Vagina (tissue), 2 donors: ENCODE measurements at regions not wholly inside any gene's neighbourhood (a gene's known extent, or its start where the extent isn't known, plus 50 kb on each side); places are given as distances from the start of the nearest gene placed in this dataset.

Experiments
- DNase-seq, 2 donors: peaks; one replicate each; pipeline ENCODE4 v3.0.0-alpha.2; 2017; ENCODE audit errors: extremely low spot score in 2 of 2
- H3K27ac ChIP-seq: fragments of 200-600 bp; sonication (generic); one replicate; pipeline ENCODE4 v1.5.1; 2019
- H3K27me3 ChIP-seq: fragments of 200-600 bp; sonication (generic); one replicate; pipeline ENCODE4 v1.5.1; 2019
- H3K36me3 ChIP-seq, 2 donors: fragments of 200-600 bp; sonication (generic); one replicate each; pipeline ENCODE4 v1.5.1; 2017 to 2019
- H3K4me1 ChIP-seq: fragments of 200-600 bp; sonication (generic); one replicate; pipeline ENCODE4 v1.5.1; 2019
- H3K4me3 ChIP-seq, 2 donors: fragments of 200-600 bp; sonication (generic); 1 replicate in 1 of 2; 2 replicates in 1 of 2; pipeline ENCODE4 v1.5.1; 2016 to 2019
- H3K9me3 ChIP-seq: fragments of 200-600 bp; sonication (generic); one replicate; pipeline ENCODE4 v1.5.1; 2019
- CTCF ChIP-seq, 3 experiments: fragments of 450-650 bp in 2 of 3; fragments of 200-600 bp in 1 of 3; sonication (generic) in 1 of 3; IDR thresholded peaks; one replicate each; pipeline ENCODE4 v1.5.1; 2017 to 2019; ENCODE audit warnings: antibody characterized with exemption in 3 of 3, mild to moderate bottlenecking in 2 of 3, moderate library complexity in 2 of 3
- POLR2A ChIP-seq, 2 donors: fragments of 450-650 bp; IDR thresholded peaks; one replicate each; pipeline ENCODE4 v1.6.1; 2017; ENCODE audit warnings: antibody characterized with exemption in 2 of 2, mild to moderate bottlenecking in 2 of 2, moderate library complexity in 2 of 2
- POLR2AphosphoS5 ChIP-seq, 2 donors: sonication (generic); formaldehyde crosslinking; IDR thresholded peaks; one replicate each; pipeline ENCODE4 v1.9.0; 2017; ENCODE audit warnings: antibody characterized with exemption in 2 of 2, mild to moderate bottlenecking in 2 of 2, low read depth in 1 of 2; ENCODE audit not compliant: insufficient read depth in 1 of 2
- intact Hi-C: fragments of 100-400 bp; cut with DNase I; formaldehyde crosslinking; loops from one replicate; pipeline ENCODE4 v1.15.1; 2023

DNA sequence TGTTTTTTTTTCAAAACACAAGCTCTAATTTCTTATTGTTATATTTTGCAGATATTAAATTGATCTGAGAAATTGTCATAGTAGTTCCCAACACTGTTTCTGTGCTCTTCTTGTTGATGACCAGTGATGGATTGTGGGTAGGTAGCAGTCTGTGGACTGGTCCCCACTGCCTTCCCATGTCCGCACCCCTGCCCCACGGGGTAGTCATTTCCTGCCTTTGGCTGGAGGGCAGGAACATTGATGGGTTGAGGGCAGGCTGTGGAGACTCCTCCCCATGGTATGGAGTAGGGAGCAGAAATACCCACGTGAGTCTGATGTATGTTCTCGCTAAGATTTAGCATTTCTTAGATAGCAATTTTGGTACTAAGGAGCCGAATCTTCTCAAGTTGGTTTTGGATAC, 762.0 kb downstream of the CDH8 start:
- Histone ChIP-seq H3K27me3 (no peaks in the 10 kb centered on the region), H3K36me3 (no peaks in the 10 kb centered on the region), H3K4me1 (no peaks in the 10 kb centered on the region), H3K9me3 (no peaks in the 10 kb centered on the region), H3K27ac (no peak overlapping the region), H3K4me3 (no peak overlapping the region)
- intact Hi-C loops, result no loop called here
- TF ChIP-seq POLR2A (IDR thresholded peaks at IDR 0.05), result no peak
- no peak for TF ChIP-seq CTCF (IDR thresholded peaks at IDR 0.05)
- no peak for TF ChIP-seq POLR2AphosphoS5 (IDR thresholded peaks at IDR 0.05; ENCODE audit: insufficient read depth in 1 of 2, low read depth in 1 of 2)
- no peak for DNase-seq

DNA sequence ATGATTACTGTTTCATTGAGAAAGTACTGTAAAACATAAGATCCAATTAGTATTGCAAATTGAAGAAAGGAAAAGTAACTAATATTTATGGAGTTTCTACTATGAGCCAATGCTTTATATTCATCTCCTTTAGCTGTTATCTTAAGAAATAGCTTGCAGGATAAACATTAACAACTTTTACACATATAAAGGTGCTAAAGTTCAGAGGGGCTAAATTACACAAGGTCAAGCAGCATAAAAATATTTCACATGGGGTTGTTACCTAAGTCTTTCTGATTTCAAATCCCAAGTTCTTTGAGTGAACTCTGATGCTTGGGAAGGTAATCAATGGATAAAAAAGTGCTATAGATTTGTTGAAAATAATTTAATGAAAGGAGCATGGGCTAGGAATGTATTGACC, 765.5 kb downstream of the CDH8 start:
- H3K27me3 ChIP-seq, result no peaks in the 10 kb centered on the region
- H3K4me1 ChIP-seq, result no peaks in the 10 kb centered on the region
- intact Hi-C loops, result no loop called here
- TF ChIP-seq CTCF (IDR thresholded peaks at IDR 0.05) (no peak), POLR2AphosphoS5 (IDR thresholded peaks at IDR 0.05; ENCODE audit: insufficient read depth in 1 of 2, low read depth in 1 of 2) (no peak)
- H3K9me3 ChIP-seq, result no peaks in the 10 kb centered on the region
- H3K27ac ChIP-seq, result no peak overlapping the region
- H3K4me3 ChIP-seq, result no peak overlapping the region
- no peaks in the 10 kb centered on the region for H3K36me3 ChIP-seq
- no peak for DNase-seq

DNA sequence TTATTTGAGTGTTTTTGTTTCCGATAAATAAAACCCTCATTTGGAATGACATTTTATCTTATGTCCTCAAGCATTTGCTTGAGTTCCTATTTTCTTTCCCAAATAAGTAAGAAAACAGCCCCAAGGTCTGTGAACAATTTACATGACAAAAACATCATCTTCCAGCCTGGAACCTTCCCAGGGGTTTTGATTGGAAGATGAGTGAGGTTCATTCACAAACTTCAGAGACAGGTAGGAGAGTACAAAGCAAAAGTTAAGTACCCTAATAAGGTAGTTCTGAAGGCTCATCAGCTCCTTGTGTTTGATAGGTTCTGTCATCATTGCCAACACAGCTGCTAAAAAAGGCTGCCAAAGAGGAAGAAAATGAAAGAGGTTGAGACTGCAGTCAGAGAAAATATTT, 772.8 kb downstream of the CDH8 start:
- Histone ChIP-seq H3K27me3 (no peaks in the 10 kb centered on the region), H3K27ac (no peak overlapping the region), H3K4me1 (no peaks in the 10 kb centered on the region), H3K36me3 (no peaks in the 10 kb centered on the region), H3K4me3 (no peak overlapping the region), H3K9me3 (no peaks in the 10 kb centered on the region)
- intact Hi-C loops, result no loop called here
- no peak for DNase-seq
- TF ChIP-seq POLR2AphosphoS5 (IDR thresholded peaks at IDR 0.05; ENCODE audit: insufficient read depth in 1 of 2, low read depth in 1 of 2), result no peak
- TF ChIP-seq POLR2A (IDR thresholded peaks at IDR 0.05), result no peak
- no peak for TF ChIP-seq CTCF (IDR thresholded peaks at IDR 0.05)

DNA sequence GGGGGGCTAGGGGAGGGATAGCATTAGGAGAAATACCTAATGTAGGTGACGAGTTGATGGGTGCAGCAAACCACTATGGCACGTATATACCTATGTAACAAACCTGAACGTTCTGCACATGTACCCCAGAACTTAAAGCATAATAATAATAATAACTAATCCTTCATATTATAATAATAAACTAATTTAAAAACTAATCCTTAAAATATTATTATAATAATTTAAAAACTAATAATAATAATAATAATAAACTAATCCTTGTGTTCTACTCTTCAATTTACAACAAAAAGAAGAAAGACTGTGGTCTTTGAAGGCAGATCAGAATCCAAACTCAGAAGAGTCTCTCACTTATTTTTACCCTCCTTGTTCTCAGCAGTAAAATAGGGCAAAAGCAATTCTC, 774.9 kb downstream of the CDH8 start:
- no peaks in the 10 kb centered on the region for H3K9me3 ChIP-seq
- DNase-seq, result no peak
- no peaks in the 10 kb centered on the region for H3K4me1 ChIP-seq
- H3K27me3 ChIP-seq, result no peaks in the 10 kb centered on the region
- H3K27ac ChIP-seq, result no peak overlapping the region
- intact Hi-C loops, result no loop called here
- H3K36me3 ChIP-seq, result no peaks in the 10 kb centered on the region
- H3K4me3 ChIP-seq, result no peak overlapping the region
- TF ChIP-seq CTCF (IDR thresholded peaks at IDR 0.05), result no peak
- TF ChIP-seq POLR2A (IDR thresholded peaks at IDR 0.05), result no peak
- TF ChIP-seq POLR2AphosphoS5 (IDR thresholded peaks at IDR 0.05; ENCODE audit: insufficient read depth in 1 of 2, low read depth in 1 of 2), result no peak

DNA sequence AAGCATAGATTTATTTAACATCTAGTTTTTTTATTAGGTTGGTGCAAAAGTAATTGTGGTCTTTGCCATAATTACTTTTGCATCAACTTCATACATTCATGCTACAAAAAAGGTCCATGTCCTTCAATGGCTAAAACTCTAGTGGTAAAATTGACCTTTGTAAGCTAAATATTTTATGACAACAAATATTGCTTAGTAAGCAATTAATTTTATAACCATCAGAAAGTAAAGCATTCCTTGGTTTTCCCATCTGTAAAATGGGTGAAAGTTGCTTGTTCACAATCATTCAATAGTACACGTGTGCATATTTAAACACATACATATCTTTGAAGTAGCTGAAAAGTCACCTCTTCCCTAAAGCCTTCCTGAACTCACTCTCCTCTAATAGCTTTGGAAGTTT, 789.6 kb downstream of the CDH8 start:
- no peaks in the 10 kb centered on the region for H3K4me1 ChIP-seq
- H3K27ac ChIP-seq, result no peak overlapping the region
- H3K36me3 ChIP-seq, result no peaks in the 10 kb centered on the region
- no peaks in the 10 kb centered on the region for H3K9me3 ChIP-seq
- H3K27me3 ChIP-seq, result no peaks in the 10 kb centered on the region
- intact Hi-C loops, result no loop called here
- H3K4me3 ChIP-seq, result no peak overlapping the region
- TF ChIP-seq CTCF (IDR thresholded peaks at IDR 0.05) (no peak), POLR2AphosphoS5 (IDR thresholded peaks at IDR 0.05; ENCODE audit: insufficient read depth in 1 of 2, low read depth in 1 of 2) (no peak), POLR2A (IDR thresholded peaks at IDR 0.05) (no peak)
- no peak for DNase-seq
